DND-41 (cell line): ENCODE measurements at regions not wholly inside any gene's neighbourhood (a gene's known extent, or its start where the extent isn't known, plus 50 kb on each side); places are given as distances from the start of the nearest gene placed in this dataset.

Experiments
- CTCF ChIP-seq: IDR thresholded peaks from 2 replicates; pipeline ENCODE4 v1.5.1; 2012; ENCODE audit warnings: borderline replicate concordance, low read length, moderate library complexity, mild to moderate bottlenecking; ENCODE audit not compliant: poor library complexity, severe bottlenecking; ENCODE audit errors: extremely low read depth
- EZH2 ChIP-seq: IDR thresholded peaks from 3 replicates; pipeline ENCODE4 v1.6.1; 2012; ENCODE audit warnings: borderline replicate concordance, low read depth, mild to moderate bottlenecking, moderate library complexity, low read length, inconsistent platforms; ENCODE audit not compliant: severe bottlenecking

- TF ChIP-seq CTCF (no peak), EZH2 (no peak)
These were observed 80.6 kb upstream of the NXT1 start for GRCh38 chr20:23269954-23270353.
